ENCODE measurements at regions not wholly inside any gene's neighbourhood (a gene's known extent, or its start where the extent isn't known, plus 50 kb on each side); places are given as distances from the start of the nearest gene placed in this dataset.

GRCh38 chr2:30026091-30027055, 105.0 kb upstream of the ALK start (continued):
- TF ChIP-seq ZNF841 (CRISPR knock-in tag; IDR thresholded peaks at IDR 0.05; ENCODE audit: borderline replicate concordance), result no peak
- TF ChIP-seq ZBTB7B (CRISPR knock-in tag; IDR thresholded peaks at IDR 0.05), result no peak
- no peak for TF ChIP-seq GATAD2A (CRISPR knock-in tag; IDR thresholded peaks at IDR 0.05)
- TF ChIP-seq AHR (CRISPR knock-in tag; IDR thresholded peaks at IDR 0.05), result no peak
- peak; percentile 39 for TF ChIP-seq XRCC5 (optimal IDR thresholded peaks at IDR 0.05; ENCODE audit: low read length)
- TF ChIP-seq, protein P1, sequence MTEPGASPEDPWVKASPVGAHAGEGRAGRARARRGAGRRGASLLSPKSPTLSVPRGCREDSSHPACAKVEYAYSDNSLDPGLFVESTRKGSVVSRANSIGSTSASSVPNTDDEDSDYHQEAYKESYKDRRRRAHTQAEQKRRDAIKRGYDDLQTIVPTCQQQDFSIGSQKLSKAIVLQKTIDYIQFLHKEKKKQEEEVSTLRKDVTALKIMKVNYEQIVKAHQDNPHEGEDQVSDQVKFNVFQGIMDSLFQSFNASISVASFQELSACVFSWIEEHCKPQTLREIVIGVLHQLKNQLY (CRISPR knock-in tag; IDR thresholded peaks at IDR 0.05), result no peak
- no peak for TF ChIP-seq ELF4 (CRISPR knock-in tag; IDR thresholded peaks at IDR 0.05; ENCODE audit: borderline replicate concordance)

DNA sequence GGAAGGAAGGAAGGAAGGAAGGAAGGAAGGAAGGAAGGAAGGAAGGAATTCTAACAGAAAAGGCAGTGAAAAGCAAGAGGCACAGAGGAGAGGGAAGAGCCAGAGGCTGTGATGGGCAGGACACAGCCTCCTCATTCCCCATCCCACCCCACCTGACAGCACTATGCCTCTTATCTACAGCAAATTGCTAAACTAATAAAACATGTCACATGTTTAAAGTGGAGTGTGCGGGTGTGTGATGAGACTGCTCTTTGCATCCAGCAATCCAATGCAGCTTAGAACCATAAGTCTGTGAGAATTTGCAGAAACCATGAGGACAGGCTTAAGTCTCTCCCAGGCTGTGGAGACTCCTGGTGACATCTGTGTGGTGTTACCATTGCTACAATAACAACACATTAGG, 108.4 kb upstream of the ALK start:
- Histone ChIP-seq H3K27ac (ENCODE audit: extremely low read length, insufficient read depth, low read length) (no peak overlapping the region), H3K27me3 (ENCODE audit: control insufficient read depth in 1 of 2, insufficient read depth in 2 of 2, low read length in 2 of 2) (peaks cover 2 to 23% of the 10 kb centered on the region in 2 experiments; a peak in 3 of 5 replicates), H3K4me2 (ENCODE audit: low read depth, low read length) (no peak overlapping the region), H2AFZ (ENCODE audit: low read length) (no peak overlapping the region), H3K4me1 (ENCODE audit: insufficient read depth, low read length) (no peaks in the 10 kb centered on the region), H3K36me3 (replicated peaks in 1 of 2; ENCODE audit: control insufficient read depth in 1 of 2, insufficient read depth in 2 of 2, low read length in 2 of 2) (no peaks in the 10 kb centered on the region), H3K9me3 (ENCODE audit: low read length) (no peaks in the 10 kb centered on the region), H3K4me3 (replicated peaks in 1 of 3; ENCODE audit: insufficient read depth in 1 of 3, low read depth in 2 of 3, low read length in 3 of 3) (no peak overlapping the region), H3K9ac (ENCODE audit: insufficient read depth, low read depth, low read length) (no peak overlapping the region), H3K79me2 (ENCODE audit: insufficient read depth, low read length) (no peaks in the 10 kb centered on the region), H4K20me1 (ENCODE audit: insufficient read depth, low read length) (no peaks in the 10 kb centered on the region)
- no peak for TF ChIP-seq ZNF230 (CRISPR knock-in tag; IDR thresholded peaks at IDR 0.05)
- no peak for TF ChIP-seq ZSCAN21 (CRISPR knock-in tag; IDR thresholded peaks at IDR 0.05; ENCODE audit: borderline replicate concordance)
- in situ Hi-C loops (cut with HindIII; ENCODE audit: extremely low pct_ligation_motif_present, low pct_unique_long_range_greater_than_20kb), result loop anchor here (5.0 kb wide), 1 partner anchor 108 kb away; the partner anchor contains the start of gene ALK
- WGBS (ENCODE audit: low lambda C conversion rate), result 14% methylated on average over 1 of the region's 1 CpG
- intact Hi-C loops (cut with micrococcal nuclease; ENCODE audit: unreplicated experiment), result no loop called here
- no TSS peak for BruUV-seq (replicated peaks)
- no peak for FAIRE-seq
- DNase-seq (ENCODE audit: low spot score), result no peak
- no peak for ATAC-seq
- CTCF ChIA-PET (ENCODE audit: low intra/inter-chr PET ratio, low total read pairs), result no interaction called here
- POLR2A ChIA-PET, result no interaction called here

All from HepG2 (cell line).